HG03521 (cell line): ENCODE measurements at regions not wholly inside any gene's neighbourhood (a gene's known extent, or its start where the extent isn't known, plus 50 kb on each side); places are given as distances from the start of the nearest gene placed in this dataset.

Experiments used
- ATAC-seq: cut with Tn5 transposase; IDR thresholded peaks from one replicate; pipeline ENCODE4 v1.9.1; 2021; ENCODE audit warnings: mild to moderate bottlenecking, moderate library complexity; ENCODE audit not compliant: unreplicated experiment

GRCh38 chr2:146950361-146950760 lies 894.5 kb upstream of the ACVR2A start:
- no peak for ATAC-seq

- ATAC-seq: no peak
Measured at GRCh38 chr2:146949400-146949799, 895.4 kb upstream of the ACVR2A start.

GRCh38 chr2:146944601-146945000 lies 900.2 kb upstream of the ACVR2A start:
- ATAC-seq: no peak

- no peak for ATAC-seq
Measured at GRCh38 chr2:146939991-146940685, 904.7 kb upstream of the ACVR2A start.

GRCh38 chr2:146934921-146935320 lies 909.9 kb upstream of the ACVR2A start:
- ATAC-seq: no peak

- no peak for ATAC-seq
Measured at GRCh38 chr2:146931109-146931508, 913.7 kb upstream of the ACVR2A start.

- ATAC-seq: no peak
Measured at GRCh38 chr2:146927080-146927711, 917.6 kb upstream of the ACVR2A start.

- ATAC-seq: no peak
Measured at GRCh38 chr2:146918280-146918679, 926.5 kb upstream of the ACVR2A start.

GRCh38 chr2:146917431-146918042 lies 927.3 kb upstream of the ACVR2A start:
- ATAC-seq: no peak

GRCh38 chr2:146916914-146917313 lies 927.9 kb upstream of the ACVR2A start:
- no peak for ATAC-seq

GRCh38 chr2:146913476-146913875 lies 931.4 kb upstream of the ACVR2A start:
- ATAC-seq: no peak

GRCh38 chr2:146912536-146912935 lies 932.3 kb upstream of the ACVR2A start:
- no peak for ATAC-seq

- no peak for ATAC-seq
Measured at GRCh38 chr2:146908776-146909175, 936.1 kb upstream of the ACVR2A start.

GRCh38 chr2:146898083-146898482 lies 946.7 kb upstream of the ACVR2A start:
- ATAC-seq: no peak

- ATAC-seq: no peak
Measured at GRCh38 chr2:146894514-146894913, 950.3 kb upstream of the ACVR2A start.

- no peak for ATAC-seq
Measured at GRCh38 chr2:146893500-146894041, 951.3 kb upstream of the ACVR2A start.

- no peak for ATAC-seq
Measured at GRCh38 chr2:146890491-146890890, 954.3 kb upstream of the ACVR2A start.

- ATAC-seq: no peak
Measured at GRCh38 chr2:146879882-146880281, 964.9 kb upstream of the ACVR2A start.

GRCh38 chr2:146874260-146874658 lies 970.6 kb upstream of the ACVR2A start:
- ATAC-seq: no peak

GRCh38 chr2:146873646-146874259 lies 971.1 kb upstream of the ACVR2A start:
- no peak for ATAC-seq

- no peak for ATAC-seq
Measured at GRCh38 chr2:146873056-146873455, 971.8 kb upstream of the ACVR2A start.

GRCh38 chr2:146870691-146871090 lies 974.1 kb upstream of the ACVR2A start:
- no peak for ATAC-seq
